Fibroblast of lung (primary cell): ENCODE measurements at regions not wholly inside any gene's neighbourhood (a gene's known extent, or its start where the extent isn't known, plus 50 kb on each side); places are given as distances from the start of the nearest gene placed in this dataset.

Experiments used
- CTCF ChIP-seq, 2 donors: IDR thresholded peaks in 1 of 2; conservative IDR thresholded peaks in 1 of 2; 1 replicate in 1 of 2; 2 replicates in 1 of 2; pipeline ENCODE4 v1.5.1; 2011 to 2012; ENCODE audit warnings: low read length in 2 of 2, control low read depth in 1 of 2, inconsistent platforms in 1 of 2, low read depth in 1 of 2, mild to moderate bottlenecking in 1 of 2
- EZH2 ChIP-seq: IDR thresholded peaks from 2 replicates; pipeline ENCODE4 v1.5.1; 2012; ENCODE audit warnings: low read length, control low read depth, mild to moderate bottlenecking; ENCODE audit errors: missing control alignments

DNA sequence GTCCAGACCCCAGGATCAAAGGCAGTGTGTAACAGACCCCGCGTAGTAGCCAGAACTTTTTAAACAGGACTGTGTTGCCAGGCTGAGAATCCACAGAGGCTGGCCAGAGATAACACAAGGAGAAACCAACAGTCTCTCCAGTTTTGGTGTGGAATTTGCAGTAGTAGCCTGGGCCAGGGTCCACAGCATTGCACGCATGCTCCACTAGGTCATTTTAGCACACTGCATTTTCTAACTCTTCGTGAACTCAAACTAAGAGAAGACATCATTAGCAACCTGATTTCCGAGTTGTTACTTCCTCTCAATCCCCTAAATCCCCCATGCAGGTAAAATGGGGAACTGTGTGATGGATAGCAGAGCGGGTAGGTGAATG, 119.6 kb downstream of the BOD1 start:
- TF ChIP-seq CTCF (conservative IDR thresholded peaks at IDR 0.05 in 1 of 2, IDR thresholded peaks at IDR 0.05 in 1 of 2; ENCODE audit: low read depth in 1 of 2, low read length in 2 of 2) (no peak), EZH2 (no peak)
